ENCODE measurements at regions not wholly inside any gene's neighbourhood (a gene's known extent, or its start where the extent isn't known, plus 50 kb on each side); places are given as distances from the start of the nearest gene placed in this dataset.

GRCh38 chr16:59047114-59047513 lies 313.0 kb upstream of the GOT2 start:
- TF ChIP-seq CTCF (IDR thresholded peaks at IDR 0.05; ENCODE audit: low read depth, low read length, missing input control) = no peak
- TF ChIP-seq RAD21 (IDR thresholded peaks at IDR 0.05) = no peak
- no peak for TF ChIP-seq TAF1 (conservative IDR thresholded peaks at IDR 0.05)
- no peak for TF ChIP-seq FOXA1 (IDR thresholded peaks at IDR 0.05)

All from liver (tissue), 3 donors.